WTC11 (cell line): ENCODE measurements at regions not wholly inside any gene's neighbourhood (a gene's known extent, or its start where the extent isn't known, plus 50 kb on each side); places are given as distances from the start of the nearest gene placed in this dataset.

Experiments used
- CREB1 ChIP-seq: sonication (generic); formaldehyde crosslinking; IDR thresholded peaks from 2 replicates; pipeline ENCODE4 v1.8.0; 2023; ENCODE audit warnings: mild to moderate bottlenecking, missing genetic modification reagents
- CREM ChIP-seq: sonication (generic); formaldehyde crosslinking; IDR thresholded peaks from 2 replicates; pipeline ENCODE4 v1.8.1; 2022; ENCODE audit warnings: mild to moderate bottlenecking, missing genetic modification reagents, moderate library complexity
- CTCF ChIP-seq: fragments of 200-600 bp; IDR thresholded peaks from 2 replicates; pipeline ENCODE4 v1.8.0; 2022; ENCODE audit warnings: antibody characterized with exemption
- FOXJ3 ChIP-seq: sonication (generic); formaldehyde crosslinking; IDR thresholded peaks from 2 replicates; pipeline ENCODE4 v1.9.0; 2021; ENCODE audit warnings: missing genetic modification reagents, mild to moderate bottlenecking, borderline replicate concordance
- JUN ChIP-seq: sonication (generic); formaldehyde crosslinking; IDR thresholded peaks from 2 replicates; pipeline ENCODE4 v1.8.0; 2023; ENCODE audit warnings: mild to moderate bottlenecking, missing genetic modification reagents
- ZNF671 ChIP-seq: fragments of 250-450 bp; sonication (Bioruptor Pico); IDR thresholded peaks from 2 replicates; pipeline ENCODE4 v1.8.0; 2021; ENCODE audit warnings: mild to moderate bottlenecking
- TF ChIP-seq, protein P1 (sequence below): sonication (generic); formaldehyde crosslinking; IDR thresholded peaks from 2 replicates; pipeline ENCODE4 v1.8.0; 2023; ENCODE audit warnings: mild to moderate bottlenecking, missing genetic modification reagents
- TF ChIP-seq, protein P2 (sequence below): sonication (generic); formaldehyde crosslinking; IDR thresholded peaks from 2 replicates; pipeline ENCODE4 v1.8.0; 2022; ENCODE audit warnings: mild to moderate bottlenecking, missing genetic modification reagents

GRCh38 chr10:29089091-29089490 is 199.8 kb upstream of the LYZL1 start:
- no peak for TF ChIP-seq CREM (CRISPR knock-in tag)
- TF ChIP-seq CTCF = no peak
- TF ChIP-seq, protein P1, sequence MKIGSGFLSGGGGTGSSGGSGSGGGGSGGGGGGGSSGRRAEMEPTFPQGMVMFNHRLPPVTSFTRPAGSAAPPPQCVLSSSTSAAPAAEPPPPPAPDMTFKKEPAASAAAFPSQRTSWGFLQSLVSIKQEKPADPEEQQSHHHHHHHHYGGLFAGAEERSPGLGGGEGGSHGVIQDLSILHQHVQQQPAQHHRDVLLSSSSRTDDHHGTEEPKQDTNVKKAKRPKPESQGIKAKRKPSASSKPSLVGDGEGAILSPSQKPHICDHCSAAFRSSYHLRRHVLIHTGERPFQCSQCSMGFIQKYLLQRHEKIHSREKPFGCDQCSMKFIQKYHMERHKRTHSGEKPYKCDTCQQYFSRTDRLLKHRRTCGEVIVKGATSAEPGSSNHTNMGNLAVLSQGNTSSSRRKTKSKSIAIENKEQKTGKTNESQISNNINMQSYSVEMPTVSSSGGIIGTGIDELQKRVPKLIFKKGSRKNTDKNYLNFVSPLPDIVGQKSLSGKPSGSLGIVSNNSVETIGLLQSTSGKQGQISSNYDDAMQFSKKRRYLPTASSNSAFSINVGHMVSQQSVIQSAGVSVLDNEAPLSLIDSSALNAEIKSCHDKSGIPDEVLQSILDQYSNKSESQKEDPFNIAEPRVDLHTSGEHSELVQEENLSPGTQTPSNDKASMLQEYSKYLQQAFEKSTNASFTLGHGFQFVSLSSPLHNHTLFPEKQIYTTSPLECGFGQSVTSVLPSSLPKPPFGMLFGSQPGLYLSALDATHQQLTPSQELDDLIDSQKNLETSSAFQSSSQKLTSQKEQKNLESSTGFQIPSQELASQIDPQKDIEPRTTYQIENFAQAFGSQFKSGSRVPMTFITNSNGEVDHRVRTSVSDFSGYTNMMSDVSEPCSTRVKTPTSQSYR (CRISPR knock-in tag) = no peak
- no peak for TF ChIP-seq CREB1 (CRISPR knock-in tag)
- TF ChIP-seq, protein P2, sequence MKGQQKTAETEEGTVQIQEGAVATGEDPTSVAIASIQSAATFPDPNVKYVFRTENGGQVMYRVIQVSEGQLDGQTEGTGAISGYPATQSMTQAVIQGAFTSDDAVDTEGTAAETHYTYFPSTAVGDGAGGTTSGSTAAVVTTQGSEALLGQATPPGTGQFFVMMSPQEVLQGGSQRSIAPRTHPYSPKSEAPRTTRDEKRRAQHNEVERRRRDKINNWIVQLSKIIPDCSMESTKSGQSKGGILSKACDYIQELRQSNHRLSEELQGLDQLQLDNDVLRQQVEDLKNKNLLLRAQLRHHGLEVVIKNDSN (CRISPR knock-in tag) = no peak
- TF ChIP-seq JUN (CRISPR knock-in tag) = no peak
- TF ChIP-seq ZNF671 (CRISPR knock-in tag) = no peak
- no peak for TF ChIP-seq FOXJ3 (CRISPR knock-in tag)
